AG09319 (cell line): ENCODE measurements at regions not wholly inside any gene's neighbourhood (a gene's known extent, or its start where the extent isn't known, plus 50 kb on each side); places are given as distances from the start of the nearest gene placed in this dataset.

Experiments used
- DNase-seq: peaks from one replicate; pipeline ENCODE4 v3.0.0-alpha.2; 2010; ENCODE audit warnings: low read depth; ENCODE audit errors: extremely low read depth
- CTCF ChIP-seq: IDR thresholded peaks from 2 replicates; pipeline ENCODE4 v1.5.1; 2011; ENCODE audit warnings: low read depth, mild to moderate bottlenecking, inconsistent platforms, low read length, moderate library complexity

- DNase-seq: no peak
- no peak for TF ChIP-seq CTCF
Measured at GRCh38 chr2:5409898-5410381, 282.2 kb upstream of the SOX11 start.

DNA sequence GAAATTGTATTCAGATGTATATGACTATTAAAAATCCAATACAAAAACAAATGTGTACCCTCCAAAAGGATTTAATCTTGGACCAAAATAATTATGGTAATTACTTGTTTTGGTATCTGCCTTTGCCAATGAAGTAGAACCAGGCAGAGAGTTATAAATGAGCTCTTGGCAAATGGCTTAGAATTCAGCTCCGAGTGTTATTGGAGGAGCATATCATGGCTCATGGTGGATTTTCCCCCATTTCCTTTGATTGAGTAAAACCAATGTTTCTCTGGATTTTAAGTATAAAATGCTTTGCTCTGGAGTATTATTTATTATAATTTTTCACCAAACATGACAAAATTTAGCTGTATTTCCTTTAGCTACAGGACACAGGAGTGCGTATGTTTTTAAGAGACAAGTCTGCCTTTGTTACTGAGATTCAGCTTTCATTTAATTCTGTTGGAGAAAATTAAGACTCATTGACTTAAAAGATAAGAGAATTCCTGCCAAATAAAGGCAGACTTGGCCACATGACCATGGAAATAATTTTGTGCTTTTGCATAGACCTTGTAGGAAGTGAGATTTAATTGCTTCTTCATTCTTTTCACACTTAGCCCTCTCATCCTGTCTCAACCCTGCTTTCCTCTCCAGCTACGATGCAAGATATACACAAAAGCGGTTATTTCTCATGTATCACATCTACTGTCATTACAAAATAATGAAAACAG, 281.0 kb upstream of the SOX11 start:
- no peak for DNase-seq
- TF ChIP-seq CTCF: no peak

DNA sequence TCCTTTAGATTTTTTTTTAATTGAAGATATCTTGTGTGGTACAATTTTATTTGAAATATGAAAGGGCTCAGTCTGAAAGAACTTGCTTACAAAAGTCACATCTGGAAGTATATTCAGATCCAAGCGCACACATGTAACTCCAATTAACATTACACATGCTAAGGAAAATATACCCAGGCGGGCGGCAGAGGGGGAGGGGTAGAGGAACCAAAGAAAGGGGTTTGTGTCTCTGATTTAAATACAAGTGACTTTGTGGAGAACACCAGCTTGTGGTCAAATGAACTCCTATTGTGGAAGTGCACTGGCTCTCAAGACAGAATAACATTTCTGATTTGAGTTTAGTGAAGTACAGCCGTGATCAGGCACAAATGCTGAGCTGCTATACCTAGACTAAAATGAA, 280.2 kb upstream of the SOX11 start:
- no peak for TF ChIP-seq CTCF
- DNase-seq: no peak

GRCh38 chr2:5433855-5434254, 258.3 kb upstream of the SOX11 start:
- DNase-seq: no peak
- no peak for TF ChIP-seq CTCF

- DNase-seq: no peak
- no peak for TF ChIP-seq CTCF
Measured at GRCh38 chr2:5437375-5437774, 254.8 kb upstream of the SOX11 start.

DNA sequence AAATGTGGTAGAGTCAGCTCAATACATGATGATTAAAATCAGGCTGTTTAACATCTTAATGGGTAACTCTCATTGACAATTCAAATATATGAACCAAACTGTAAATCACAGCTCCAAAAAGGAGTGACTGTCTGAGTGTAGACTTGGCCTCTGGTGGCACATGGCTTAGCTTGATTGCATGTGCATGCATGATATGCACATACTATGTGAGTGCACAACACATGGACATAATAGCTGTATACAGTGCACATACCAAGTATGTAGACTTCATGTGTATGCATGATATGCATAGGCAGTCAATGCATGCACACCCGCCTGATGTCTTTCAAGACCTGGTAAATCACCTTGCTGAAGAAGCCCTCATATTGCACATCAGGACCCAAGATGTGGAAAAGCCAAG, 252.0 kb upstream of the SOX11 start:
- TF ChIP-seq CTCF: no peak

DNA sequence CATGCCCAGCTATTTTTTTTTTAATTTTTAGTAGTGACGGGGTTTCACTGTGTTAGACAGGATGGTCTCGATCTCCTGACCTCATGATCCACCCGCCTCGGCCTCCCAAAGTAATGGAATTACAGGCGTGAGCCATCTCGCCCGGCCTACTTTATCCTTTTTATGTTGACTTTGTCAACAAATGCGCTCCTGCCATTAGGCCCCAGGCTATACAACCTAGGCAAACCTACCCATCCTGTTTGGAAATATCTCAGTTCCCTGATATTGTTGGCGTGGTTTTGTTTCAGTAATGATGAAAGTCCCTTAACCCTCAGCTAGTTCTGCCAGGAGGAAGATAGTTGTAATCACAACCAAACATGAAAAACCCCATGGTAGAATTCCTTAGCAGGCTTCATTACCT, 249.4 kb upstream of the SOX11 start:
- no peak for TF ChIP-seq CTCF
- DNase-seq: no peak

More for the DNA sequence above, 252.0 kb upstream of the SOX11 start:
- no peak for DNase-seq
